DND-41 (cell line): ENCODE measurements at regions not wholly inside any gene's neighbourhood (a gene's known extent, or its start where the extent isn't known, plus 50 kb on each side); places are given as distances from the start of the nearest gene placed in this dataset.

Experiments
- CTCF ChIP-seq: IDR thresholded peaks from 2 replicates; pipeline ENCODE4 v1.5.1; 2012; ENCODE audit warnings: borderline replicate concordance, low read length, moderate library complexity, mild to moderate bottlenecking; ENCODE audit not compliant: poor library complexity, severe bottlenecking; ENCODE audit errors: extremely low read depth
- EZH2 ChIP-seq: IDR thresholded peaks from 3 replicates; pipeline ENCODE4 v1.6.1; 2012; ENCODE audit warnings: borderline replicate concordance, low read depth, mild to moderate bottlenecking, moderate library complexity, low read length, inconsistent platforms; ENCODE audit not compliant: severe bottlenecking

- no peak for TF ChIP-seq CTCF
- TF ChIP-seq EZH2 = no peak
Observed at GRCh38 chr1:78370356-78370755, 120.4 kb upstream of the PTGFR start.
